Inflammatory macrophage treated with lipopolysaccharide for 4 hours (primary cell): ENCODE measurements at regions not wholly inside any gene's neighbourhood (a gene's known extent, or its start where the extent isn't known, plus 50 kb on each side); places are given as distances from the start of the nearest gene placed in this dataset.

ENCODE experiments used
- DNase-seq: peaks from one replicate; pipeline ENCODE4 v3.0.0-alpha.2; 2020

DNA sequence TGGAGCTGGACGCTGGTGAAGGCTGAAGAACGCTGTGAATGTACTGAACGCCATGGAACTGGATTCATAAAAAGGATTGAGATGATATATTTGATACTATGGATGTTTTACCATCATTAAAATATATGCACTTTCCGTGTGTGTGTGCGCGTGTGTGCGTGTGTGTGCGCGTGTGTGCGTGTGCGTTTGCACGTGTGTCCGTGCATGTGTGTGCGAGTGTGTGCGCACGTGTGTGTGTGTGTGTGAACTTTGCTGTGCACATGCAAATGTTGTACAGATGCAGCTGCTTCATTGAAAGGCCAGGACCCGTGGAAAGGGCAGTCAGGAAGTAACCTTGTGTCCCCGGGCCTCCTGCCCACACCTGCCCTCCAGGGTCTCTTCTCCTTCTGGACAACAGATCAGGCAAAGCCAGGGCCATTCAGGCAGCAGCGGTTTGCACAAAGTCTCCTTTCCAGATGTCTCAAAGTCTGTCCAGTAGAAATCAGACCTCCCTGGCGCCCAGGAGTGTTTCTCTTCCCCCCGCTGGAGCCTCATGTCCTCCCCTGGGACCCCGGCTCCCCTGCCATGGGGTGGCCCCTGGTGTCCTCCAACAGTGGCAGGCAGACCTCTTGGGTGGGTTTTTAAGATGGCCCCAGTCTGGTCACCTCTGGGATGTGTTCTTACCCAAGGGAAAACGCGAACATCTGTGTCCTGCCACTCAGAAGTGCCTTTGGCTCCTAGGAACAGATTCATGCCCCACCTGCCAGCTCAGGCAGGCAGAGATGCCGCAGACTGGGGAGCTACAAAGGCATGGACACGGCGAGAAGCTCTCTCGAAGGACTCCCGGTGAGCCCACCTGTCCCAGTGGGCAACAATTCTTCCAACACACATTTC lies 86.1 kb upstream of the GPC1 start:
- DNase-seq, result no peak

DNA sequence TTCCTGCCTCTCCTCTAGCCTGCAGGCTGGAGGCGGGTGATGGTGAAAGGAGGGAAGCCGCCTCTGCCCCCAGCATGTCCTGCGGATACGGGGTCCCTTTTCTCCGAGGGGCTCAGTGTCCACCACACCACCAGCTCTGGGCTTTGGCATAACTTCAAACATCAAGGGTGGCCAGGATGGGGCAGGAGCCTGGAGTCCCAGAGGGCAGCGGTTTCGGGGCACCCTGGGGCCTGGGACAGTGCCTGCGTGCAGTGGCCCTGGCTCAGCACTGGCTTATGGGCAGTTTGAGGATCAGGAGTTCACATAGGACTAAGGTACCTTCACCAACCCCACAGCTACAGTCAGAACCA lies 85.5 kb upstream of the GPC1 start:
- no peak for DNase-seq

- DNase-seq, result no peak
Observed at GRCh38 chr2:240350696-240351087, 84.8 kb upstream of the GPC1 start.

DNA sequence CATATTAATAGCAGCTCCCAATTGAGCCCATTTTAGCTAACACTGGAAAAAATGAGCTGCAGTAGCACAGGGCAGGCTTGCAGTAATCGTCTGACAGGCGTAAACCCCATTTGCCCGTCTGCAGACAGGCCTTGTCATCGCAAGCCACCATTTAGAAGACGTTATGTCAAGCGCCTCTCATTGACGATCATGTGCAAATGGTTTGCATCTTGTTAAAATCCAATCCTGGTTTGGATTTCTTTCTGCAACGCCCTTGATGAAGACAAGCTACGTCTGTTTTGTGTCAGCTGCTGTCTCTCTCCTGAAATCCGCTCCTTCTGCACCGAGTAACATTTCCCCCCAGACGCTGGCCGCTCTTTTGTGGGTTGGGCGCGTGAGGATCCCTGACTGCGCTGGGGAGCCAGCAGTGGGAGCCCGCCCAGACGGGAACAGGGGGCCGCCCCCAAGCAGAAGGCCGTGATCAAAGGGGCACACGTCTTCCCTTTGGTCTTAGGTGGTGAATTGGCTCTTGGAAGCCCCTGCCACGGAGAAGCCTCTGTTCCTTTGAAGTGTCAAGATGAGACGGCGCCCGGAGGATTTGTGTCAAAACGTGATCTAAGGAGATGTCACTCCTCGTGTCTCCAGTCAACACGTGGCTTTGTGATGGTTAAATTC lies 84.2 kb upstream of the GPC1 start:
- no peak for DNase-seq

DNA sequence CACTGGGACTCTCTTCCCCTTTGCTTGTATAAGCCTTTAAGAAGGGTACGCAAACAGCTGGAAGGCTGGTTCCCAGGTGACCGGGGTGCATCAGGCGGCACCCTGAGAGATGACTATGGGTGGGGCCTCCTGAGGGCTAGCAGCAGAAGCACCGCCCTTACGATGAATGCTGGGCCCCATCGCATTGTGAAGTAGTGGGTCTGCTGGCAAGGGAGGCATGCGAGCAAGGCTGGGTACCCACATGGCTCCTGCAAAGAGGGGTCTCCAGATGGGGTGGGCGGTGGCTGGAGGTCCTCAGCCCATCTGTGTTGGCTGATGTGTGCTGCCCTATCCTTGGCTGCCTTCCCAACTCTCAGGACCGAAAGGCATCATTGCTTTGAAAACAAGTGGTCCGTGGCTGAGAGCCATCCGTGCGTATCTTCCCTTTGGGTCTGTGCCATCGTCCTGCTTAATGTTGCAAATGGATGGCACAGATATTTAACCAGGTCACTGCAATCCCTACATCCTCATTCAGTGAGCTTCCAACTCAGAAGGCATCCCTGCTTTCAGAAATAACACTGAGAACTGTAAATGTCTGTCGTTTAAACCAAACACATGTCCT lies 83.5 kb upstream of the GPC1 start:
- DNase-seq, result no peak

- no peak for DNase-seq
Observed at GRCh38 chr2:240353086-240353798, 82.2 kb upstream of the GPC1 start.

DNA sequence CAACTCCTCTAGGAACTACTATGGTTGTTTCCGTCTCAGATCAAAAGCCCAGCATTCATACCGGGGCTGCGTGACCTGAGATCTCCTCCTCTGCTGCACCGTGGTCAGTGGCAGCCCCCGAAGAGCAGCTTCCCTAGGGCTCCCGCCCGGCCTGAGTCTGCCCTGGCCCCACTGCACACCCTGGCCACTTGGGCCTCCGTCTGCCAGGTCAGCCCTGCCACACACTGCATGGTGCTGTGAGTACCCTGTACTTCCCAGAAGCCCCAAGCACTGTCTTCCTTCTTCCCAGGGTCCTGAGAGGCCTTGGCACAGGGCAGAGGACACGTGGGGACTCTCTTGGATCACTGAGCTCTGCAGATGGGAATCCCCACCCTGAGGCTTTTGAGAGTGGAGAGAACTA lies 81.5 kb upstream of the GPC1 start:
- no peak for DNase-seq

DNA sequence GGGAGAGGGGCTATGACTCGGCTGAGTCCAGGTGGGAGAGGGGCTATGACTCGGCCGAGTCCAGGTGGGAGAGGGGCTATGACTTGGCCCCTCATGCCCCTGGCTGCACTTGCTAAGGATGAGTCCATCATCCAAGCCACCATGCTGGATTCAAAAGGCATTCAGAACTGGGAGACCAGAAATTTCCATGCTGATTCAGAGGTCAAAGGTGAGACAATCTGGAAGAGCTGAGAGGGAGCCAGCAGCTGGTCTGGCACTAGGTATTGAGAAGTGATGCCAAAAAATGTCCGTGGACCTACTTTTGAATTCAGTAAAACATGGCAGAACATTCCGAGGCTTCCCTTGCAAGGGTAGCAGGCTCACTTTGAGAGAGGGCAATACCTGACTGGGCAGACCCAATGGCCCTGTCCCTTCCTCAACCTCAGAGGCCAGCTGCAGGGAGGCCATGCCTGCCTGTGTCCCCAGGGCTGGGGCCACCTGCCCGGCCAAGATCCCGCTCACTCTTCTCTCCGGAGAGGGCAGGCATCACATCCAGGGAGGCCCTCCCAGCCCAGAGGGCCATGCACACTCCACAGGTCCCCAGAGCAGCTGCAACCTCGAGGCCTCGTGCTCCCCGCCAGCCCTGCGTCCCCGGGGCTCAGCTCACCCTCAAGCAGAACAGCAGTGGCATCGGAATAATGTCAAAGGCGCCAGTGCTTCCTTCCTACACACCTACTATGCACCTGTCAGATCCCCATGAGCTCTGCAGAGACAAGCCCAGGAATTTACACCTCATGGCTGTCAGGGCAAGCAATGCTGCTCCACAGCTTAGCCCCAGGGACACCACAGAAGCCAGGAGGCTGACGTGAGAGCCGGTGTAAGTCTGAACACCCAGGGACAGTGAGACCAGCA lies 80.2 kb upstream of the GPC1 start:
- no peak for DNase-seq

GRCh38 chr2:240355962-240356361 lies 79.5 kb upstream of the GPC1 start:
- DNase-seq, result no peak

DNA sequence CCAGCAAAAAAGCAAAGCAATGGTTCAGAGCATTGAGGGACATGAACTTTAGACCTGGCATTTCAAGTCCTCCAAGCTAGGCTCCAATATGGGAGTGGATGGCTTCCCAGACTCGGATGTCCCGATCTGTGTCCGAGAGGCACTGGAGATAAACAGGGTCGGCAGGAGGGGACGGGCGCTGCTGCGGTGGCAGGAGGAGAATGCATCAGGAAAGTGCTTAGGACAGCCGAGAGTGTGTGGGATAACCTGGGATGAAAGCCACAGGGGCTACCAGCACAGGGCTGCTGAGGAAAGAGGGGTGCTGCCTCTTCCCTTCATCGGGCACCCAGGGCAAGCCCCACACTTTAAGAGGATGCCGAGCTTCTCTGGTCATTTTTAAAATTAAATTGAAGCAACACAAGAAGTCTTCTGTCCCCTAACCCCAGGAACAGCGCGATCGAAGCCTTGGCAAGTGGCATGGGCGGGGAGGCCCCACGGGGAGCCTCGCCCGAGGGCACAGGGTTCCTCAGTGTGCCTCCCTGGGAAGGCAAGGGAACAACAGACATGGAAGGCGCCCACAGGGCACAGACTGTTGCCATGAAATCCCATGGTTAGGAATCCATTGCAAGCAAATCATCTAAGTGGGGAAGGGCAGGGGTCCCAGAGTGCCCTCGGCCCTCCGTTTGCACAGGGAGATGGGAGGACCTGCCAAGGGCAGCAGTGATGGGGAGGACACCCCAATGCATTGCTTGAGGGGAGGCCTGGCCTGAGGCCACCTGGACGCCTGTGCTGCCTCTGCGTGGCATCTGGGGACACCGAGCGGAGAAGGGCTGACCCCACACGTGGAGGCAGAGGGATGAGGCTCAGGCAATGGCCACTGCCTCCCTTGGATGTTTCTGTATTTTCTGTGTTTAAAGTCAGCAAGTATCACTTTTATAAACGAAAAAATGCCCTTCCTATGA lies 78.5 kb upstream of the GPC1 start:
- DNase-seq, result no peak

DNA sequence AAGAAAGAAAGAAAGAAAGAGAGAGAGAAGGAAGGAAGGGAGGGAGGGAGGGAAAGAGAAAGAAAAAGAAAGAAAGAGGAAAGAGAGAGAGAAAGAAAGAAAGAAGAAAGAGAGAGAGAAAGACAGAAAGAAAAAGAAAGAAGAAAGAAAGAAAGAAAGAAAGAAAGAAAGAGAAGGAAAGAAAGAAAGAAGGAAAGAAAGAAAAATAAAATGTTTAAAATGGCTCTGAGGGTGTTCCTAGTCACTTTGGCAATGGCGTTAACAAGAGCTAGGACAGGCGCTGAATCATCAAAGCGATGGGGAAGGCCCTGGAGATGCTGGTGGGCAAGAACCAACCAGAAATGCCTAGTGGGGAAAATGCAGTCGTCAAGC lies 77.8 kb upstream of the GPC1 start:
- DNase-seq, result no peak

DNA sequence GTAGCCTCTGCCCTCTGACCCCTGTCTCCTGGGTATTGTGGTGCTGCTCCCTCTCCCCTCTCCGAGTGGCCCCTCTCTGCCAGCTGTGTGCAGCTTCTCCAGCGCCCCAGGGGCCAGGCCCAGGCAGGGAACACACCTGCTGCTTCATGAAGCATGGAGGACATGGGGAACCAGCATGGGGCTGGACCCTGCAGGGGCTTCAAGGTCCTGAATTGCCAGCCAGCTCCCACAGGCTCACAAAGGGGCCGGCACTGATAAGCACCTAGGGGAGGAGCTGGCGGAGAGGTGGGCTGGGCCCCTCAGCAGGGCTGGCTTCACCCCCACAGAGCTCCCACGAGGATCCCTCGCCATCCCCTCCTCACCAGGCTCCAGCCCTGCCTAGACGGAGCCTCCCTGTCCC lies 77.4 kb upstream of the GPC1 start:
- no peak for DNase-seq

DNA sequence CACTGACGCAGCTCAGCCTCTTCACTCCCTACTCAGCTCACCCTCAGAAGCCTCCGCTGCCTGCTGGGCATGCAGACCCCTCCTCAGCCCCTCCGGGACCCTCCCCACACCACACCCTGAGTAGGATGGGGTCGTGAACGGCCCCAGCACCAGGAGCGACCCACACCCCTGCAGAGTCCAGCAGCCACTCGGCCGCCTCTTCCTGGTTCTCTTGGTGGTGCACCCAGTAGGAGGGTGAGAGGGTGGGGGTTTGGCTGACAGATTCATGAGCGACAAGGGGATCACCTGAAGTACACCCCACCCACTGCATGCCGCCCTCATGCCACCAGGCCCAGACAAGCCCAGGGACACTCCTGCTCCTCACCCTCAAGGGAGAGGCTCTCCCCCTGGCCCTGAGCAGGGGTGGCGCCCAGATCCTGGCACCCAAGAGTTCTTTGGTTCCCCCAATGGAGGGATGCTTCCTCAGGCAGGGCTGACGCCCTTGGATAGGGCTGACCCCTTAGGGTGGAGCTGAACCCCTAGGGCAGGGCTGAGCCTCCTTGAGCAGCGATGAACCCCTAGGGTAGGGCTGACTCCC lies 76.6 kb upstream of the GPC1 start:
- DNase-seq, result no peak

GRCh38 chr2:240359695-240360094 lies 75.8 kb upstream of the GPC1 start:
- no peak for DNase-seq

- no peak for DNase-seq
Observed at GRCh38 chr2:240360645-240361475, 74.6 kb upstream of the GPC1 start.

GRCh38 chr2:240362216-240362755 lies 73.2 kb upstream of the GPC1 start:
- DNase-seq, result no peak

GRCh38 chr2:240362826-240363745 lies 72.4 kb upstream of the GPC1 start:
- DNase-seq, result no peak

GRCh38 chr2:240363746-240364581 lies 71.5 kb upstream of the GPC1 start:
- DNase-seq, result no peak
